H1 (cell line): ENCODE measurements at regions not wholly inside any gene's neighbourhood (a gene's known extent, or its start where the extent isn't known, plus 50 kb on each side); places are given as distances from the start of the nearest gene placed in this dataset.

ENCODE experiments used
- ATF3 ChIP-seq: IDR thresholded peaks from 2 replicates; pipeline ENCODE4 v1.6.1; 2011; ENCODE audit warnings: low read depth, mild to moderate bottlenecking, low read length; ENCODE audit not compliant: insufficient read depth
- CTCF ChIP-seq, 3 experiments: IDR thresholded peaks; 1 replicate in 2 of 3; 2 replicates in 1 of 3; pipeline versions ENCODE4 v1.5.1 to v1.6.1; 2011; ENCODE audit warnings: low read length in 3 of 3, mild to moderate bottlenecking in 3 of 3, inconsistent platforms in 2 of 3, low read depth in 1 of 3, moderate library complexity in 1 of 3; ENCODE audit not compliant: insufficient read depth in 1 of 3; ENCODE audit errors: control extremely low read depth in 1 of 3
- NRF1 ChIP-seq: IDR thresholded peaks from 2 replicates; pipeline ENCODE4 v1.6.1; 2011; ENCODE audit warnings: mild to moderate bottlenecking, low read depth, low read length, improper control_type of control experiment
- POLR2AphosphoS5 ChIP-seq: IDR thresholded peaks from 2 replicates; pipeline ENCODE4 v1.6.1; 2011; ENCODE audit warnings: low read depth, low read length
- RAD21 ChIP-seq, 2 experiments: IDR thresholded peaks in 1 of 2; conservative IDR thresholded peaks in 1 of 2; 2 replicates each; pipeline ENCODE4 v1.6.1; 2011; ENCODE audit warnings: low read depth in 2 of 2, low read length in 2 of 2, improper control_type of control experiment in 1 of 2, inconsistent platforms in 1 of 2, mild to moderate bottlenecking in 1 of 2, moderate library complexity in 1 of 2
- SIRT6 ChIP-seq: IDR thresholded peaks from one replicate; pipeline ENCODE4 v1.7.1; 2012; ENCODE audit warnings: low read length, inconsistent platforms
- SP1 ChIP-seq: IDR thresholded peaks from 2 replicates; pipeline ENCODE4 v1.6.1; 2011; ENCODE audit warnings: low read depth, low read length
- TEAD4 ChIP-seq: IDR thresholded peaks from 2 replicates; pipeline ENCODE4 v1.6.1; 2012; ENCODE audit warnings: low read depth, low read length, inconsistent platforms, mixed read lengths
- ZNF274 ChIP-seq: IDR thresholded peaks from 2 replicates; pipeline ENCODE4 v1.7.0; 2012; ENCODE audit warnings: low read length, borderline replicate concordance; ENCODE audit errors: extremely low read depth

GRCh38 chr6:105935416-105935815, 150.7 kb upstream of the PRDM1 start:
- no peak for TF ChIP-seq SIRT6
- TF ChIP-seq NRF1: no peak
- no peak for TF ChIP-seq ZNF274
- no peak for TF ChIP-seq TEAD4
- TF ChIP-seq CTCF (IDR thresholded peaks at IDR 0.05; ENCODE audit: control extremely low read depth in 1 of 3, insufficient read depth in 1 of 3, low read depth in 1 of 3, low read length in 3 of 3): no peak
- no peak for TF ChIP-seq SP1
- no peak for TF ChIP-seq ATF3
- no peak for TF ChIP-seq POLR2AphosphoS5
- TF ChIP-seq RAD21 (IDR thresholded peaks at IDR 0.05 in 1 of 2, conservative IDR thresholded peaks at IDR 0.05 in 1 of 2; ENCODE audit: low read depth in 2 of 2, low read length in 2 of 2): no peak
